Mononuclear cell (primary cell): ENCODE measurements at regions not wholly inside any gene's neighbourhood (a gene's known extent, or its start where the extent isn't known, plus 50 kb on each side); places are given as distances from the start of the nearest gene placed in this dataset.

ENCODE experiments used
- H3K27me3 ChIP-seq: 2 replicates; pipeline ENCODE4 v1.6.0; 2011; ENCODE audit warnings: low read length, control low read depth; ENCODE audit not compliant: insufficient read depth
- H3K4me1 ChIP-seq: 2 replicates; pipeline ENCODE4 v1.5.1; 2011; ENCODE audit warnings: mild to moderate bottlenecking, low read length, control low read depth; ENCODE audit not compliant: insufficient read depth
- H3K4me3 ChIP-seq: 2 replicates; pipeline ENCODE4 v1.5.1; 2011; ENCODE audit warnings: mild to moderate bottlenecking, low read length, moderate library complexity
- H3K9me3 ChIP-seq: 2 replicates; pipeline ENCODE4 v1.5.1; 2011; ENCODE audit warnings: low read depth, mild to moderate bottlenecking, control low read depth, low read length

DNA sequence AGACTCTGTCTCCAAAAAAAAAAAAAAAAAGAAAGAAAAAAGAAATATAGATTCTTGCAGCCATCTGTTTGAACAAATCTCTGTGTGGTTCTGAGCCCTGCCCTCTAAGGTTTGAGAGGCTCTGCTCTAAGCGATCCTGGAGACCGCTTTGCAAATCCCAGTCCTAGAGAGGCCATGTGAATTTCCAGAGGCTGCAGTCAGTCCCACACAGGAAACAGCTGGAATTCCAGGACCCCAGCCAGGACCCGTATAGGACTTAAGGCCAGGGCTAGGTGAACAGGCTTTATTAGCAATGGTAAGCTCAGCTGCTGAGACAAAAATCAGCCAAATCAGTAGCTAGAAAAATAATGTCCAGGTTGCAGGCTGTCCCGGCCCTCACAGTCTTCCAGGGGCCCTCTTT lies 154.8 kb downstream of the RPS24 start:
- Histone ChIP-seq H3K9me3 (no peaks in the 10 kb centered on the region), H3K4me3 (no peak overlapping the region), H3K4me1 (no peaks in the 10 kb centered on the region), H3K27me3 (no peaks in the 10 kb centered on the region)

DNA sequence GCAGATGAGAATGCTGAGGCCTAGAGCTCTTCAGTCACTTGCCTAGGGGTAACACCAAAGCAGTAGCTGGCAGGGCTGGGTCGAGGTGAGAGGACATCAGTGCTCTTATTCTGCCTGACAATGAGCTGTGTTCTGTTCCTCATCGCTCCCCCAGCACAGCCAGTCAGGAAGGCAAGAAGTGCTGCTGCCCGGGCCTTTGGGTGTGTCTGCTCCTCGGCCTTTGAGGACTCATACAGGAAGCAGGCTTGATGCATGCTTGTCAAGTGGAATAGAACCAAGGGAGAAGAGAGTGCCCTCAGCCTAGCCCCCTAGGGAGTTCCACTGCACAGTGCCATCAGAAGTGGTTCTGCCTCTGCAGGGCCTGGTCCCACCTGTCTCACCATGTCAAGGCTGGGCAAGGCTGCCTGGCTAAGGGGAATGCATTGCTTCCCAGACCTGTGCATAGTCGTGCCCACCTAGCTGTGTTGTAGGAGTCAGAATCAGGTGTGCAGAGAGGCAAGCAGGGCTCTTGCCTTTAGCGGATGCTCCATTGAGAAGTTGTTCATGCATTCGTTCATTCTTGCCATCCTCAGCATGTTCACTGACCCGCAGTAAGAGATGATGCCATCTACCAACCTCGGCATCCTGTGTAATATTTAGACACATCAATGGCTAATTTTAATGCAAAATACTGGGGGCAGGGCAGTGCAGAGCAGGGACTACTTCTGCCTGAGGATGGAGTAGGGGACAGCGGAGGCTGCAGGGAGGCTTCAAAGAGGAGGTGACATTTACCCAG lies 156.6 kb downstream of the RPS24 start:
- no peaks in the 10 kb centered on the region for H3K4me1 ChIP-seq
- no peak overlapping the region for H3K4me3 ChIP-seq
- no peaks in the 10 kb centered on the region for H3K27me3 ChIP-seq
- no peaks in the 10 kb centered on the region for H3K9me3 ChIP-seq

DNA sequence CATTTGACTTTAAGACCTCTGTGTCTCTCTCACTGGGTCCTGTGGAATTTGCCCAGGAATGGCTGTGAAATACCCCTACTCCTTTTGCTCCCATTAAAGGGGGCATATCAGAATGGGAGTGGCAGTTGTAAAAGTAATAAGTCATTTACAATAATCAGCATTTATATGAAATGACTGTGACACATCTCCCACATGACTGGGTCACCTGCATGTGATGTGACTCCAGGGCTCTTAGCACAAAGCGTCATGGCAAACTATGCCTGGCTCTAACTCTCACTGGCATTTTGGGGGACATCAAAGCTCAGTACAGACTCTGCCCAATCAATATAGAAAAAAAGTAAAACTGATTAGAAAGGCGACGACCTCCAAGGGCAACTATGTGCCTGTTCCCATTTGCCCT lies 157.6 kb downstream of the RPS24 start:
- Histone ChIP-seq H3K27me3 (no peaks in the 10 kb centered on the region), H3K9me3 (no peaks in the 10 kb centered on the region), H3K4me1 (no peaks in the 10 kb centered on the region), H3K4me3 (no peak overlapping the region)

DNA sequence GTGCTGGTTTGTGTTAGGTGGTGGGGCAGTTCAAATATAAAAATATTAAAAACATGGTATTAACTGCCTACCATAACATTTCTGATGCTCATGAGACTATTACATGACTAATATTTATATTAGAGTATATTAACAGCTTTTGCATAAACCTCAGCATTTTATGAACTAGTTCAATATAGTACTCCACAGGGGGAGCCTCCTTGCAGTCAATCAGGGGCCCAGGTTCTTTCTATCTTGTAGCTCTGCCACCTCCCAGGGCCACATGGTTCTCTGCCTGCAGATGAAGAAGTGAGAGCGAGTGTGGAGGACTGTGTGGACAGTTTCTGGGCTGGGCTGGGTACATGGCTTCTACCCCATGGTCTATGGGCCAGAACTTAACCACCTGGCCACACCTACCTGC lies 159.5 kb downstream of the RPS24 start:
- H3K9me3 ChIP-seq = no peaks in the 10 kb centered on the region
- no peaks in the 10 kb centered on the region for H3K27me3 ChIP-seq
- H3K4me3 ChIP-seq = no peak overlapping the region
- H3K4me1 ChIP-seq = no peaks in the 10 kb centered on the region

DNA sequence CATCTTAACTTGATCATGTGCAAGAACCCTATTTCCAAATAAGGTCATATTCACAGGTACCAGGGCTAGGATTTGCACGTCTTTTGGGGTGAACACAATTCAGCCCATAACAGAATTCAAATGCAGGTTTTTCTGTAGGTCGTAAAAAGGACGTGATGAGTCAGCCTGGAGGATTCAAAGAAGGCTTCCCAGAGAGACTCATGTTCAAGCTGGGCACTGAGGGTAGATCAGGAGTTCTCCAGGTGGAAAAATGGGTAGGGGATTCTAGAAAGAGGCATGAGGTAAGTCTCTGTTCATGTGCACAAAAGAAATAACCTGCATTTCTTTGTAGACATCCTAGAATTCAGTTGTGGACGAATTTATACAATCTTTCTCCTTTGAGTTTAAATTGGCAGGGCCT lies 160.4 kb downstream of the RPS24 start:
- Histone ChIP-seq H3K4me3 (no peak overlapping the region), H3K4me1 (no peaks in the 10 kb centered on the region), H3K27me3 (no peaks in the 10 kb centered on the region), H3K9me3 (no peaks in the 10 kb centered on the region)

DNA sequence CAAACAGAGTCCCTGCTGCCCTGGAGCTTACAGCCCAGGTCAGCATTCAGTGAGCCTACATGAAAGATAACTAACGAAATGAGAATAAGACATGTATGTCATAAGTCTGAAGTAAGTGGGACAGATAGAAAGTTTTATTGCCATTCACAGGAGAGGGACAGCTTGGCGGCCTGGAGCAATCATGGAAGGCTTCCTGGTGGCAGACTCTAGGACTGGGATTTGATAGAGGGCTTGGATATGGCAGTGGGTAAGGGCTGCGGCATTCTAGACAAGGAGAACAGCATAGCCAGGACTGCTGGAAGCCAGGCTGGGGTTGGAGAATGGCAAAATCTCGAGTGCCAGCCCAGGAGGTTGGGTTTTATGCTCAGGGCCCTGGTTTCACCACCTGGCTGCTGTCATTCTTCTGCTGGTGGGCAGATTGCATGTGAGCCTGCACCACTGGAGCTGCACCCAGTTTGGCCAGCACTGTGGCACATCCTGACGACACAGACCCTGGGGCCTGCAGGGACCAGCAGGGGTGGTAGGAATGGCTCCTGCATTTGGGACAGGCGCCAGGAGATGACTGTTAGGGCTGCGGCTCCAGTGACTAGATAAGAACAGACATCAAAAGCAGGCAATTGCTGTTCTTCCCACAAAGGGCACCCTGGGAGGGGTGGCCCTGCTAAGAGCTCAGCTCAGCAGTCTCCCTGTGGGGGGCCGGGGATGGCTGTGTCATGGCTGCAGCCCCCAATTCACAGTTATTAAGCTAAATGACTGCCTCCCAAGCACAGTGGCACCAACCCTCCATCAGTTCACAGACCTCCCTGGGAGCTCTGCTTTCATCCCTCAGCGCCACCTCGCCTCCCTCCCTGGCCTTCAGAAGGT lies 161.1 kb downstream of the RPS24 start:
- no peaks in the 10 kb centered on the region for H3K27me3 ChIP-seq
- H3K9me3 ChIP-seq = no peaks in the 10 kb centered on the region
- H3K4me1 ChIP-seq = no peaks in the 10 kb centered on the region
- H3K4me3 ChIP-seq = no peak overlapping the region

DNA sequence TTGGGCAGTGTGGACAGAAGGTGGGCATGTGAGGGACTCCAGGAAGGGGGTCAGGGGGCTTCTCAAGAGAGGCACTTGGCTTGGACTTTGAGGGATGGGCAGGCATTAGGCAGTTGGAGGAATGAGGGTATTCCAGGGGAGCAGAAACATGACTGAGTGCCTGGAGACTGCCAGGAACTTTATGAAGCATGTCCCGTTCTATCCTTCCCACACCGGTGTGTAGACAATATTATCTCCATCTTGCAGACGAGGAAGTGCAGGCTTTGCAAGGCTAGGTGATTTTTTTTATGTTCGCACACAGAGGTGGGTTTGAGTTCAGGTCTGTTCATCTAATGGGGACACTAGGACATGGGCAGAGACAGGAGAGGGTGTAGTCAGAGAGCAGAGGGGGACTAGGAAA lies 162.7 kb downstream of the RPS24 start:
- Histone ChIP-seq H3K27me3 (no peaks in the 10 kb centered on the region), H3K4me3 (no peak overlapping the region), H3K4me1 (no peaks in the 10 kb centered on the region), H3K9me3 (no peaks in the 10 kb centered on the region)

DNA sequence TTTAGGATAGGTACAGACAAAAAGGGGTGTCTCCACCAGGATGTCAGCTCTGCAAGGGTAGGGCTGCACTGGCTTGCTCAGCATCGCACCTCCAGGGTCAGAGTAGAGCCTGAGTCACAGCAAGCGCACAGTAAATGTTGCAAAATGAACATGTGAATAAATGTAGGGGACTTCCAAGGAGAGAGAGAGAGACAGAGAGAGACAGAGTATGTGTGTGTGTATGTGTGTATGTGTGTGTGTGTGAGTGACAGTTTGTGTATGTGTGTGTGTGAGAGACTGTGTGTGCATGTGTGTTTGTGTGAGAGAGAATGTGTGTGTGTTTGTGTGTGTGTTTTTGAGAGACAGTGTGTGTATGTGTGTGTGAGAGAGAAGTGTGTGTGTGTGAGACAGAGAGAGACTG lies 163.3 kb downstream of the RPS24 start:
- Histone ChIP-seq H3K27me3 (no peaks in the 10 kb centered on the region), H3K4me3 (no peak overlapping the region), H3K9me3 (no peaks in the 10 kb centered on the region), H3K4me1 (no peaks in the 10 kb centered on the region)

DNA sequence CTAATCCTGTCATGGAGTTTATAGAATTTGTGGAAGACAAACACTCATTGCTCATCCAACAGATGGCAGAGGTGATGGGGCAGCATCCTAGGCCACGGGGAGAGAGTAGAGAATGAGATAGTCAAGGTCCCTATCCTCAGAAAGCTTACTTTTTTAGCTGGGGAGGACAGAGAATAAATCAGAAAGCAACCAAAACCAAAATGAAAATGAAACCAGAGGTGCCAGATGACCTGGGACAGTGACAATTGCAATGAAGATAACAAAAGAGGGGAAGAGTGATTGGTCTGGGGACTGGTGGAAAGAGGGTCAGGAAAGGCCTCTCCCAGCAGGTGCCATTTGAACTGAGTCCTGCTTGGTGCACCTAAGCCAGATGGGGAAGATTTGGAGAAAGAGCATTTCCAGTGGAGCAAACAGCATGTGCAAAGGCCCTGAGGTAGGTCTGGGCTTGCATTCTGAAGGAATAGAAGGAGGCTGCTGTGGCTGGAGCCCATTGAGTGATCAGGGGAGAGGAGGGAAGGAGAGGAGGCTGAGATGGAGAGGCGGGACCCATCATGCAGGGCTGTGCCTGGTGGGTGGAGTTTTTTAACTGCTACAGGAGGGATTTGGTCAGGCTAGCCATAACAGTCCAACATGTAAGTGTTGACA lies 164.1 kb downstream of the RPS24 start:
- Histone ChIP-seq H3K27me3 (no peaks in the 10 kb centered on the region), H3K4me3 (no peak overlapping the region), H3K4me1 (no peaks in the 10 kb centered on the region), H3K9me3 (no peaks in the 10 kb centered on the region)

DNA sequence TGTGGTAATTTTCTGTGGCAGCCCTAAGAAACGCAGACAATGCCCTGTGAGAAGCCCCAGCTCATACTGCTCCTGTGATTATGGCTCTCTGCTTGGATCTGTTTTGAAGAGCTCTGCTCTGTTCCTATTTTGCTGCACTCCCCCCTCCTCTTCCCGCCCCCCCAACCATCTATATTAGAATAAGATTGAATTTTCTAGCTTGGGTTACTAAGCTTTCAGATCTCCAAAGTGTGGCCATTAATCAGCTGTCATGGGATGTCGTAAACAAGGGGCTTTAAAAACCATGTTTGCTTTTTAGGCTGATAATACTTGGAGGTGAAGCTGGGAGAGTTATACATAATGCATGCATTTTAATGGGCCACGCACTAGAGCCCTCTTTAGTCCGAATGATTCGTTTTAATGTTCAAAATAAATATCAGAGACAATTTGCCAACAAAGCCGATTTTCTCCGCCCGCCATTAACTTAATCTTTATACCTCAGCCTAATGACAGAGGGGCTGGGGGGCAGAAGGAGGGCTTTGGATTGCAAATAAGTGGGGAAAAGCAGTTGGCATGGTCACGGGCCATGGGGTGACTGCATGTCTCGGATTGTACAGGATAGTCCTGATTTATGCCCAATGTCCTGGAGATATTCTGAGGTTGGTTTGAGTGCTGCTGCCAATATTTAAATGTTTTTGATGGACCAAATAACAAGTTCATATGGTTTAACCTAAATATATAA lies 165.5 kb downstream of the RPS24 start:
- H3K4me1 ChIP-seq = no peaks in the 10 kb centered on the region
- no peaks in the 10 kb centered on the region for H3K27me3 ChIP-seq
- no peaks in the 10 kb centered on the region for H3K9me3 ChIP-seq
- no peak overlapping the region for H3K4me3 ChIP-seq

DNA sequence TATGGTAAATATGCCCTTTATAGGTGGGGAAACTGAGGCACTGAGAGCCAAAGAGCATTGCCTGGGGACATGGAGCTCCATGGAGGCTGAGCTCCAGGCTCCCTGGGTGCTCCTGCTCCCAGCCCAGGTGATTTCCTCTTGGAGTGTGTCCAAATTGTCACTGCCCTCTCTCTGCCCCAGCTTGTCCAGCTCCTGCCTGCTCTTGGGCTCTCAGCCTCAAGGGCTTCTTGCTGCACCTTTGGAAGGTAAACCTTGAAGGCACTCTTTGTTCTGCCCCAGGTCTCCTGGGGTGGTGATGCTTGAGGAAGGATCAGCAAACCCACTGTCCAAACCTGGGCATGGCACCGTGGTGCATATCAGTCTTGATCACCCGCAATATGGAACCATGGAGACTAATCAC lies 166.1 kb downstream of the RPS24 start:
- H3K4me1 ChIP-seq = no peaks in the 10 kb centered on the region
- H3K4me3 ChIP-seq = no peak overlapping the region
- no peaks in the 10 kb centered on the region for H3K9me3 ChIP-seq
- H3K27me3 ChIP-seq = no peaks in the 10 kb centered on the region

DNA sequence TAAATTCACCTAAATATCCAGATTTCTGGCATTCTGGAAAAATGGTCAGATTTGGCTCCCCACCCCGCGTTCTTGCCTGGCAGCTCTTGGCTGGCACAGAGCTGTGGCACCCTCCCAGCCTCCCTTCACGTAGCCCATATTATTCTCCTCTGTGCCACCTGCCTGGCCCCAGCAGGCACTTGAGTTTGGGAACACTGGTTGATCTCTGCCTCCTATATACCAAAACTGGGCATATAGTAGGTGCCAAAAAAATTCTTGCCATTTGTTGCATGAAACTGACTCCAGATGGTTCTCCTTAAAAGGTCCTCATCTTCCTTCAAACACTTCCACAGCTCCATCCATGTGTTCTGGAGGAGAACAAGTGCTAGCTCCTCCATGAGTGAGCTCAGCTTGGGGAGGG lies 167.0 kb downstream of the RPS24 start:
- no peaks in the 10 kb centered on the region for H3K27me3 ChIP-seq
- H3K4me3 ChIP-seq = no peak overlapping the region
- H3K4me1 ChIP-seq = no peaks in the 10 kb centered on the region
- no peaks in the 10 kb centered on the region for H3K9me3 ChIP-seq

DNA sequence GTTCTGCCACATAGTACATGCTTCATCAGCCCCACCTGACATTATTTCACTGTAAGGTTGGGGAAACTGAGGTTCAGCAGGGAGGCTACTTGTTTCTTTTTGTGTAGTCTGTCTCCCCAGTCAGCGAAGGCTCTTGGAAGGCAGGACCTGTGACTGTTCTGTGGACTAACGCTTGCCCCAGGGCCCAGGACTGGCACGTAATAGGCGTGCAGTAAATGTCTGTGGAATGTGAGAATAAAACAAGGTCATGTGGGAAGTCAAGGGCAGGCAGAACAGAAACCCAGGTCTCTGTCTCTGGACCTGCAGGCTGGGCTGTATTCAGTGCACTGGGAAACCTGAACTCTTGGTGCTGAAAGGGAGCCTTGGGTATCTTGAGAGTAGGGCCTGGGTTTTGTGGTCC lies 168.7 kb downstream of the RPS24 start:
- Histone ChIP-seq H3K9me3 (no peaks in the 10 kb centered on the region), H3K4me3 (no peak overlapping the region), H3K4me1 (no peaks in the 10 kb centered on the region), H3K27me3 (no peaks in the 10 kb centered on the region)

DNA sequence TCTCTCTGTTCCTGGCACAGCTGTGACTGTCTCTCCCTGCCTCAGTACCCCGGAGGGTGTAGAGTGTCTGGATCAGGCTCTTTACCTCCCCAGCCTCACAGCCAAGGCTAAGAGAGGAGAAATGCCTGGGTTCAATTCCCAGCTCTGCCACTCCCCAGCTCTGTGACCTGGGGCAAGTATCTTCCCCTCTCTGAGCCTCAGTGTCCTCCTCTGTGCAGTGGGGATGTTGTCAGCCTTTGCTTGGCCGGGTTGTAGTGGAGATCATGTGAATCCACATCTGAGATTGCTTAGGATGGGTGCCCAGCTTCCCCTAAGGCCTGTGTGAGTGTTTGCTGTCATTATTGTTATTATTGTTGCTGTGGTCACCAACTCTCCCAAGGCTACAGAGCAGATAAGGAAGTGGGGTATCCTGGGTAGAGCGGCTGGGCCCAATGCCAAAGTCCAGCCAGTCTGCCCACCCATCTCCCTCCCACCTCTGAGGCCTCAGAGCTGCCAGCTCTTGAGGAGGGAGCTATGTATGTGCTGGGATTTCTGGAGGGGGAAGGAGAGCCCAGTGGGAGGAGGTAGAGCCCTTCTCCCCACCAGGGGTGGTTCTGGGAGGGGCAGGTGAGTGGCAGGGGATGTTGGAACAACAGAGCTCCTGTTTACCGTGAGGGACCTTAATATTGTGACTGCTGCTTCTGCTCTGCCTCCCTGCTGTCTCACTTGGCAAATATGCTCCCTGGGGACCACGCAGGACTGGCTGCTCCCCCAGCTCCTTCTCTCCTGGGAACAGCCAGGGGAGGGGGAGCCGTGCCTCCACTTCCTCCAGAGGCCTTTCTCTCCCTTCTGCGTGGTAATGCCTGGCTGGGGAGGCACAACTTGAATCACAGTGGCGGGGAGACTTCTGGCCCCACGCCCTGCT lies 170.5 kb downstream of the RPS24 start:
- no peaks in the 10 kb centered on the region for H3K4me1 ChIP-seq
- H3K9me3 ChIP-seq = no peaks in the 10 kb centered on the region
- H3K27me3 ChIP-seq = no peaks in the 10 kb centered on the region
- no peak overlapping the region for H3K4me3 ChIP-seq
